ENCODE measurements at regions not wholly inside any gene's neighbourhood (a gene's known extent, or its start where the extent isn't known, plus 50 kb on each side); places are given as distances from the start of the nearest gene placed in this dataset.

GRCh38 chr7:67553378-67553777 lies 556.7 kb downstream of the TYW1 start:
- DNase-seq (ENCODE audit: low read depth): no peak

- DNase-seq (ENCODE audit: low read depth): no peak
Observed at GRCh38 chr7:67554986-67555385, 558.4 kb downstream of the TYW1 start.

- no peak for DNase-seq (ENCODE audit: low read depth)
Observed at GRCh38 chr7:67564959-67565358, 568.3 kb downstream of the TYW1 start.

GRCh38 chr7:67566101-67566500 lies 569.5 kb downstream of the TYW1 start:
- no peak for DNase-seq (ENCODE audit: low read depth)

GRCh38 chr7:67571026-67571545 lies 574.5 kb downstream of the TYW1 start:
- no peak for DNase-seq (ENCODE audit: low read depth)

- DNase-seq (ENCODE audit: low read depth): no peak
Observed at GRCh38 chr7:67573639-67574038, 577.0 kb downstream of the TYW1 start.

GRCh38 chr7:67588631-67589030 lies 592.0 kb downstream of the TYW1 start:
- no peak for DNase-seq (ENCODE audit: low read depth)

- DNase-seq (ENCODE audit: low read depth): no peak
Observed at GRCh38 chr7:67589183-67589582, 592.5 kb downstream of the TYW1 start.

GRCh38 chr7:67590649-67591048 lies 594.0 kb downstream of the TYW1 start:
- no peak for DNase-seq (ENCODE audit: low read depth)

GRCh38 chr7:67593794-67594193 lies 597.2 kb downstream of the TYW1 start:
- DNase-seq (ENCODE audit: low read depth): no peak

GRCh38 chr7:67595431-67596180 lies 599.0 kb downstream of the TYW1 start:
- no peak for DNase-seq (ENCODE audit: low read depth)

GRCh38 chr7:67597161-67597560 lies 600.5 kb downstream of the TYW1 start:
- DNase-seq (ENCODE audit: low read depth): no peak

- DNase-seq (ENCODE audit: low read depth): no peak
Observed at GRCh38 chr7:67598469-67598868, 601.8 kb downstream of the TYW1 start.

GRCh38 chr7:67599331-67600062 lies 602.9 kb downstream of the TYW1 start:
- DNase-seq (ENCODE audit: low read depth): no peak

GRCh38 chr7:67602246-67602887 lies 605.7 kb downstream of the TYW1 start:
- DNase-seq (ENCODE audit: low read depth): no peak

GRCh38 chr7:67604461-67605386 lies 608.1 kb downstream of the TYW1 start:
- no peak for DNase-seq (ENCODE audit: low read depth)

GRCh38 chr7:67608806-67609205 lies 612.2 kb downstream of the TYW1 start:
- DNase-seq (ENCODE audit: low read depth): no peak

- DNase-seq (ENCODE audit: low read depth): no peak
Observed at GRCh38 chr7:67610897-67611296, 614.3 kb downstream of the TYW1 start.

- DNase-seq (ENCODE audit: low read depth): no peak
Observed at GRCh38 chr7:67614843-67615242, 618.2 kb downstream of the TYW1 start.

GRCh38 chr7:67616517-67616916 lies 619.9 kb downstream of the TYW1 start:
- DNase-seq (ENCODE audit: low read depth): no peak

- DNase-seq (ENCODE audit: low read depth): no peak
Observed at GRCh38 chr7:67618556-67619162, 622.0 kb downstream of the TYW1 start.

Measured in fibroblast of the conjunctiva (primary cell).